Small intestine (tissue), 7 donors: ENCODE measurements at regions not wholly inside any gene's neighbourhood (a gene's known extent, or its start where the extent isn't known, plus 50 kb on each side); places are given as distances from the start of the nearest gene placed in this dataset.
"Not testable (repeated sequence)": the region's sequence is repeated elsewhere in the genome, so short reads cannot be mapped to it uniquely, and the experiment has no call there.

Experiments used
- DNase-seq, 2 donors: peaks; one replicate each; pipeline versions ENCODE4 v3.0.0 to v3.0.0-alpha.2; 2013
- FAIRE-seq: peaks from 2 replicates; lab custom pipeline; 2012; peaks lifted over from hg19 to GRCh38; lab: Jason Lieb, UNC
- H3K27ac ChIP-seq, 3 donors: one replicate each; pipeline ENCODE4 v1.5.1; 2013; ENCODE audit warnings: low read length in 2 of 3, mild to moderate bottlenecking in 2 of 3, control low read depth in 1 of 3, inconsistent platforms in 1 of 3, low read depth in 1 of 3, moderate library complexity in 1 of 3
- H3K27me3 ChIP-seq, 3 donors: one replicate each; pipeline ENCODE4 v1.6.1; 2013; ENCODE audit warnings: low read length in 3 of 3, inconsistent platforms in 1 of 3; ENCODE audit not compliant: control insufficient read depth in 3 of 3, insufficient read depth in 3 of 3
- H3K36me3 ChIP-seq, 3 donors: one replicate each; pipeline ENCODE4 v1.6.1; 2013; ENCODE audit warnings: low read length in 3 of 3, inconsistent platforms in 1 of 3, low read depth in 1 of 3, mild to moderate bottlenecking in 1 of 3, moderate library complexity in 1 of 3; ENCODE audit not compliant: control insufficient read depth in 3 of 3, insufficient read depth in 2 of 3
- H3K4me1 ChIP-seq, 3 donors: one replicate each; pipeline ENCODE4 v1.6.1; 2013; ENCODE audit warnings: low read length in 2 of 3, inconsistent platforms in 1 of 3, low read depth in 1 of 3, mild to moderate bottlenecking in 1 of 3, moderate library complexity in 1 of 3; ENCODE audit not compliant: control insufficient read depth in 3 of 3, insufficient read depth in 2 of 3
- H3K4me3 ChIP-seq, 3 donors: one replicate each; pipeline ENCODE4 v1.5.1; 2013; ENCODE audit warnings: low read length in 3 of 3, control low read depth in 1 of 3, inconsistent platforms in 1 of 3, low read depth in 1 of 3, mild to moderate bottlenecking in 1 of 3, moderate library complexity in 1 of 3
- H3K9me3 ChIP-seq, 2 donors: one replicate each; pipeline ENCODE4 v1.6.1; 2013; ENCODE audit warnings: low read depth in 1 of 2, low read length in 1 of 2; ENCODE audit not compliant: control insufficient read depth in 2 of 2, insufficient read depth in 1 of 2
- WGBS, 3 donors: extraction: QIAGEN DNeasy Blood & Tissue Kit; methylation state at CpG; one replicate each; pipeline ENCODE4 v1.1.7; 2013; 5-methylcytosine and 5-hydroxymethylcytosine counted together
- donor health status: healthy with polysubstance abuse.
- donor health status: control.
- donor health status: control.
- donor health status: Bipolar disorder and iron deficiency.
- donor health status: healthy.

DNA sequence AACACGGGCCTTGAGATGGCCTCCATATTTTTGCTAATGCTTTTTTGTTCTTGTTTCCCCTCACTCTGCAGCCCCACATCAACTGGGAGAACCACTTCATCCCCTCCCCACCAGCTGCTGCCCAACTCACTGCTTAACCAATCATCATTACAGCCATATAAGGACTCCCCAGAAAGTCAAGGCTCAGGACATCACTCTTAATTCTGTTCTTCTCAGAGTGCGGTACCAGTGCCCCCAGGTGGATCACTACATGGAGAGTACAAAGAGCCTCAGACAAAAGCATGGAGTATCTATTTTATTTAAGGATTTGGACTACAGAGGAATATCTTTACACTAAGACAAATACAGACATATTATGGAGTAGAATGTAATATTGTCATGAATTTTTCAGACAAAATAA is 340.6 kb downstream of the PAX3 start:
- H3K9me3 ChIP-seq = no peaks in the 10 kb centered on the region
- no peaks in the 10 kb centered on the region for H3K36me3 ChIP-seq
- FAIRE-seq = no peak
- no peak overlapping the region for H3K4me3 ChIP-seq
- 86 to 91% (median 86%) methylated on average over 2 of the region's 2 CpGs for WGBS, 3 donors
- H3K27ac ChIP-seq = no peak overlapping the region
- no peaks in the 10 kb centered on the region for H3K4me1 ChIP-seq
- H3K27me3 ChIP-seq = no peaks in the 10 kb centered on the region
- DNase-seq = no peak

DNA sequence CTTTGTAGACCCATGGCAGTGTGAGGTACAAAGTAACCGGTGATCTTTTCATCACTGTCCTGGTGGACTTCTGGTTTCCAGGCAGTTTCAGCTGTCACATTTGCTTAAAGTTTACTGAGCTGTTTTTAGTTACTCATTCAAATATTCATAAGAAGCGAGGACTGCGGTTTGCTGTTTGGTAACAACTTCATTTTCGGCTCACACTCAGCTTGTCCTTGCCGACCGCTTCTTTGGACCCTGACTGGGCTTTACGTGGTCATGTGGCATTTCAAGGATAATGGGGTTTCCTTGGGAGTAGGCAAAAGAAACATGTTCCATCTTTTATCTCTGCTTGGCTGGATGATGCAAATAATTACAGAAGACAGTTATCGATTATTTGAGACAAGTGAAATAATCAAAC is 350.7 kb downstream of the PAX3 start:
- Histone ChIP-seq H3K27ac (no peak overlapping the region), H3K9me3 (no peaks in the 10 kb centered on the region), H3K36me3 (no peaks in the 10 kb centered on the region), H3K4me3 (no peak overlapping the region), H3K4me1 (no peaks in the 10 kb centered on the region), H3K27me3 (no peaks in the 10 kb centered on the region)
- FAIRE-seq = no peak
- DNase-seq = no peak
- 89 to 92% (median 89%) methylated on average over 8 of the region's 8 CpGs for WGBS, 3 donors

DNA sequence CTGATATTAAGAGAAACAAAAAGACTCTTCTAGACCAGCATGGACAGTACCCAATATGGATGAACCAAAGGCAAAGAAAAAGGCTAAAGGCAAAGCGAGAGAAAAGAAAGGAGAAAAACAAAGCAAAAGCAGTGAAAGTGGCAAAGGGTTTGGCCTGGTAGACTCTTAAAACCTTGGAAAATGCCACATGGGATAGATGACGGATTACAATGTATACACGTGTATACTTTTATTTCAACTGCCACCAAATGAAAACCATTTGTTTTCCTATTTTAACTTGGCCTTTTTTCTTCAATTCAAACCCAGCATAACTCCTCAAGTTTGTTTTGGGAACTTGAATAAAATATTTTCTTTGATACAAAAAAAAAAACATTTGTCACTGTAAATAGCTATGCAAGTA is 354.3 kb downstream of the PAX3 start:
- H3K36me3 ChIP-seq, H3K27ac ChIP-seq, H3K4me3 ChIP-seq, H3K4me1 ChIP-seq, H3K27me3 ChIP-seq, H3K9me3 ChIP-seq, DNase-seq, FAIRE-seq: not testable (repeated sequence)
- 87 to 93% (median 90%) methylated on average over 3 of the region's 3 CpGs for WGBS, 3 donors

DNA sequence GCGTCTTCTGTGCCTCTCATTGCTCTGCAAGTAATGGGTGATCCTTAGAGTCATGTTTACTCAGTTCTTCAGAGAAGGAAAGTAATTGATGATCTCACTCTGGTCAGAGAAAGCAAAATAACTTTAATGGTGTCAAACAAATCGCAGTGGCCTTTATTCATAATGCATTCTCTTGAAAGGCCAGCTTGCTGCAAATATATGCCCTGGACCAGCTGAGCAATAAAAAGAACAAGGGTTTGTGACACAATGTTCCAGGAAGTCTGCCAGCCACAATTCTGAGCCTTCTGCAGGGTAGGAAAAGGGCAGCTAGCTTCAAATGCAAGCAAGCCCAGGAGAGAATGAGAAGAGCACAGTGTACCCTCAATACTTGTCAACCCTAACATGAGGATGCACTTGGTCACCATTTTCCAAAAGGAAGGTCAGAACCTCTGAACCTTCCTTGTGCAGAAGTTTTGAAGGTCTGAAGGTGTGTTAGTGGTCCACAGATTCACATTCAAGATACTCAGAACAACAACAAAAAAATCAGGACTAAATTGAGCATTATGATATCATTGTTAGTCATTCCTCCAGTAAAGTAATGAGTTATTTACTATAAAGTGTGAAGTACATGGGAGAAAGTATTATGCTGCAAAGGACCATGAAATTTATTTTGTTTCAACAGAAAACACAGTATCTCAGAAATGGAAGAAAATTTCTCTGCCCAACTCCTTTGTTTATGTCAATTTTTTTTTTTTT is 355.6 kb downstream of the PAX3 start:
- Histone ChIP-seq H3K9me3 (no peaks in the 10 kb centered on the region), H3K27ac (no peak overlapping the region), H3K36me3 (no peaks in the 10 kb centered on the region), H3K27me3 (no peaks in the 10 kb centered on the region), H3K4me1 (no peaks in the 10 kb centered on the region), H3K4me3 (no peak overlapping the region)
- 45 to 55% (median 52%) methylated on average over 2 of the region's 2 CpGs for WGBS, 3 donors
- DNase-seq (no peak), FAIRE-seq (no peak)

DNA sequence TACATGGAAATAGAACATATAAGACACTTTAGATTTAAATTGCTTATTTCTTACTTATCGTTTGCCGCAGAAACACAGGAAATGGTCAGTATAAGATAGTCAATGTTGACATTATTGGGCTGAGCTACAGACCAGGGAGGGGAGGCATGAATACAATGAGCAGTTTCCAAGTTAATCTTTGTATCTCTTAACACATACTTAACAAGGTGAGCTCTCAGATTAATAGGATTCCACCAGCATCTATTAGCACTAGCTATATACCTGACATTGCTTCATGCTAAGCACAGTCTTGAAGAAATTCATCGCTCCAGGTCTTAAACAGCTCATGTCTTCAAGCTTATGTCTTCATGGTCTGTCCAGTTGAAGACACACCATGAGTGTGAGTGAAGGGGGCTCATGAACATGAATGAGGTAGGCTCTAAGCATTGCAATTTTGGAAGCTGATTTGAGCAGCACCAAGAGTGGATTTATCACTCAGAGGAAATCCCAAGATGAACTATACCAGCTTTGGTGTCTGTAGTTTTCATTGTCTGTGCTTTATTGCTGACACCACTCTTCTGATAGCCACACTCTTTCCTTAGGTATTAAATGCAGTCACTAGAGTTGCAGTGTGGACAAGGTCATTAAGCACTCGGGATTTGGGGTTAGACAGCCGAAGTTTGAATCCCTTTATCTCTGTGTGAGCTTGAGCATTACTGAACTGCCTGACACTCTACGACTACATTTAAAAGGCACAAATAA is 359.3 kb upstream of the EPHA4 start:
- no peak overlapping the region for H3K27ac ChIP-seq
- no peaks in the 10 kb centered on the region for H3K9me3 ChIP-seq
- no peaks in the 10 kb centered on the region for H3K4me1 ChIP-seq
- H3K4me3 ChIP-seq = no peak overlapping the region
- FAIRE-seq (no peak), DNase-seq (no peak)
- no peaks in the 10 kb centered on the region for H3K36me3 ChIP-seq
- H3K27me3 ChIP-seq = no peaks in the 10 kb centered on the region
- WGBS, 3 donors = 57 to 79% (median 70%) methylated on average over 6 of the region's 6 CpGs

DNA sequence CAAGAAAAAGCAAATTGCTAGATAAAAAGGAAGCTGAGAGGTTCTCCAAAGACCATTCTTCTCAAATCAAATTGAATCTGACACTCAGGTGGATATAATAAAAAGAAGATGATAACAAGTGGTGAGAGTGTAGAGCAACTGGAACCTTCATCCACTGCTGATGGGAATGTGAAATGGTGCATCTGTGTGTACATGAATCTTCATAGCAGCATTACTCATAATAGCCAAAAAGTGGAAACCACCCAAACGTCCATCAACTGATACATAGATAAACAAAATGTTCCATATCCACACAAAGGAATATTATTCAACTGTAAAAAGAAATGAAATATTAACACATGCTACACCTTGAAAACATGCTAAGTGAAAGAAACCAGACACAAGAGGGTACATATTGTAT is 357.2 kb upstream of the EPHA4 start:
- Histone ChIP-seq H3K4me1 (no peaks in the 10 kb centered on the region), H3K36me3 (no peaks in the 10 kb centered on the region), H3K4me3 (no peak overlapping the region), H3K27me3 (no peaks in the 10 kb centered on the region), H3K27ac (no peak overlapping the region), H3K9me3 (no peaks in the 10 kb centered on the region)
- FAIRE-seq (no peak), DNase-seq (no peak)
- WGBS, 3 donors = 23 to 29% (median 26%) methylated on average over 1 of the region's 1 CpG

DNA sequence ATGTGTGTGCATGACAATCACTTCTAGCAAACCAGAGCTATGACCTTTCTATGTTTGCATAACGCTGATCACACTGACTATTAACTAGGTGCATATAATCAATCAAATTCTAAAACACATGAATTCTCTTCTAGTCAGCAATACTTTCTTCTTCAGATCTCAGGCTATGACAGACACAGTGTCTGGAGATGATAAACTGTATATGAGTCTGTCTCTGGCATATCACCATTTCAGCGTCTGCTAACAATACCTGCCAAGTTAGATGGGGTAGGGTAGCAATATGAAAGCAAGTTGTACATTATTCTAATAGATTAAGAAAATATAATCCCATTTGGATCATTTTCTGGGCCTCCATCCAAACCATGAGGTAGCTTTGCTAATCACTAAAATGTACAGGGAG is 354.2 kb upstream of the EPHA4 start:
- H3K9me3 ChIP-seq = no peaks in the 10 kb centered on the region
- 57 to 68% (median 60%) methylated on average over 2 of the region's 2 CpGs for WGBS, 3 donors
- no peaks in the 10 kb centered on the region for H3K36me3 ChIP-seq
- H3K27ac ChIP-seq = no peak overlapping the region
- H3K27me3 ChIP-seq = no peaks in the 10 kb centered on the region
- DNase-seq (no peak), FAIRE-seq (no peak)
- no peaks in the 10 kb centered on the region for H3K4me1 ChIP-seq
- no peak overlapping the region for H3K4me3 ChIP-seq

DNA sequence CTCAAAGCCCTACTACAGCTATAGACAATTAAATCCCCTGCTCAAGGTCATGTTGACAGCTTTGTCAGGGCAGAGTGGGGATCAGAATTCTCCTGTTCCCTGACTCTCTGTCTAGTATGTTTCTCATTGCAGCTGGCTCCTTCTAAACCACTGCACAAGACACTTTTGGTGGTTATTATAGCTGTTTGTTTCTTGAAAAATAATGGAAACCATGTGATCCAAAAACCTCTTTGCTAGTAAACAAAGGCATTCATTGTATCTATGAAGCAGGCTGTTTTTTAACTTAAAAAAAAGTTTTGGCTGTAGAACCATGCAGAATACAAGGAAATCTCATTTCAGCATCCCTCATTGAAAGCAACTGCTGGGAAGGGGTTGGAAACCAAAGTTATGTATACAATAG is 352.5 kb upstream of the EPHA4 start:
- no peak for DNase-seq

More for the DNA sequence above, 352.5 kb upstream of the EPHA4 start:
- no peaks in the 10 kb centered on the region for H3K36me3 ChIP-seq
- H3K27ac ChIP-seq = no peak overlapping the region
- H3K4me1 ChIP-seq = no peaks in the 10 kb centered on the region
- no peaks in the 10 kb centered on the region for H3K9me3 ChIP-seq
- no peaks in the 10 kb centered on the region for H3K27me3 ChIP-seq
- H3K4me3 ChIP-seq = no peak overlapping the region
- no peak for FAIRE-seq
